ENCODE measurements at regions not wholly inside any gene's neighbourhood (a gene's known extent, or its start where the extent isn't known, plus 50 kb on each side); places are given as distances from the start of the nearest gene placed in this dataset.

DNA sequence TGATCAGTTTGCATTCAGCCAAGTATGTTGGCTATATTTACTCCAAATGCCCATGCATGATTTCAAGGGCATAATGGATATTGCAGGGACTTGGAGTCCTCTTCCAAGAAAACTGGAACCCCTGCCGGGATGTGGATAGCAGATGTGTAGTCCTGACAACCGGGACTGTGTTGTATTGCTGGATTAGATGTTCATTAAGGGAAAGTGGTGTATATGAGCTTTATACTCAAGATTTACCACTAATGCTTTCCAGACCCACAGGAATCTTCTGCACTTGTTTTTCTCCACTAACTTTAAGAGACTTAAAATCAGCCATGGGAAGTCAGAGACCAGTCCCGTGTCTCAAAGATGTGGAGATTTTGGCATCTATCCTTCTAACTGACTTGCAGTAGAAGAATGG, 770.9 kb downstream of the HDGFL1 start:
- TF ChIP-seq, protein P1, sequence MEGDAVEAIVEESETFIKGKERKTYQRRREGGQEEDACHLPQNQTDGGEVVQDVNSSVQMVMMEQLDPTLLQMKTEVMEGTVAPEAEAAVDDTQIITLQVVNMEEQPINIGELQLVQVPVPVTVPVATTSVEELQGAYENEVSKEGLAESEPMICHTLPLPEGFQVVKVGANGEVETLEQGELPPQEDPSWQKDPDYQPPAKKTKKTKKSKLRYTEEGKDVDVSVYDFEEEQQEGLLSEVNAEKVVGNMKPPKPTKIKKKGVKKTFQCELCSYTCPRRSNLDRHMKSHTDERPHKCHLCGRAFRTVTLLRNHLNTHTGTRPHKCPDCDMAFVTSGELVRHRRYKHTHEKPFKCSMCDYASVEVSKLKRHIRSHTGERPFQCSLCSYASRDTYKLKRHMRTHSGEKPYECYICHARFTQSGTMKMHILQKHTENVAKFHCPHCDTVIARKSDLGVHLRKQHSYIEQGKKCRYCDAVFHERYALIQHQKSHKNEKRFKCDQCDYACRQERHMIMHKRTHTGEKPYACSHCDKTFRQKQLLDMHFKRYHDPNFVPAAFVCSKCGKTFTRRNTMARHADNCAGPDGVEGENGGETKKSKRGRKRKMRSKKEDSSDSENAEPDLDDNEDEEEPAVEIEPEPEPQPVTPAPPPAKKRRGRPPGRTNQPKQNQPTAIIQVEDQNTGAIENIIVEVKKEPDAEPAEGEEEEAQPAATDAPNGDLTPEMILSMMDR (IDR thresholded peaks at IDR 0.05): no peak
- no peak for TF ChIP-seq POLR2A (IDR thresholded peaks at IDR 0.05)
